Keratinocyte (primary cell): ENCODE measurements at regions not wholly inside any gene's neighbourhood (a gene's known extent, or its start where the extent isn't known, plus 50 kb on each side); places are given as distances from the start of the nearest gene placed in this dataset.

Source experiments
- DNase-seq: peaks from one replicate; pipeline ENCODE4 v3.0.0-alpha.2; 2011; ENCODE audit warnings: low read depth, missing footprints, low spot score
- FAIRE-seq: peaks from 2 replicates; lab custom pipeline; 2011; peaks lifted over from hg19 to GRCh38; lab: Jason Lieb, UNC
- H2AFZ ChIP-seq: 2 replicates; pipeline ENCODE4 v1.6.0; 2012; ENCODE audit warnings: low read length, control low read depth, inconsistent platforms; ENCODE audit not compliant: control insufficient read depth
- H3K27ac ChIP-seq: 2 replicates; pipeline ENCODE4 v1.5.1; 2011; ENCODE audit warnings: low read length; ENCODE audit not compliant: control insufficient read depth, insufficient read depth
- H3K27me3 ChIP-seq: 3 replicates; pipeline ENCODE4 v1.6.0; 2011; ENCODE audit warnings: low read length; ENCODE audit not compliant: control insufficient read depth, insufficient read depth; ENCODE audit errors: extremely low read depth
- H3K36me3 ChIP-seq, 2 experiments: 2 replicates in 1 of 2; 3 replicates in 1 of 2; pipeline ENCODE4 v1.5.1; 2011; ENCODE audit warnings: low read length in 2 of 2, mild to moderate bottlenecking in 1 of 2; ENCODE audit not compliant: control insufficient read depth in 2 of 2, insufficient read depth in 2 of 2; ENCODE audit errors: extremely low read depth in 1 of 2
- H3K4me1 ChIP-seq: 3 replicates; pipeline ENCODE4 v1.5.1; 2011; ENCODE audit warnings: low read length; ENCODE audit not compliant: control insufficient read depth, insufficient read depth; ENCODE audit errors: extremely low read depth
- H3K4me2 ChIP-seq: 3 replicates; pipeline ENCODE4 v1.6.0; 2011; ENCODE audit warnings: low read depth, low read length; ENCODE audit not compliant: control insufficient read depth, insufficient read depth; ENCODE audit errors: extremely low read depth
- H3K4me3 ChIP-seq, 3 experiments: fragments of 200-600 bp in 1 of 3; sonication (generic) in 1 of 3; 2 replicates in 2 of 3; 3 replicates in 1 of 3; pipeline ENCODE4 v1.5.1; 2011 to 2016; ENCODE audit warnings: low read length in 3 of 3, mild to moderate bottlenecking in 3 of 3, control low read depth in 2 of 3, inconsistent platforms in 1 of 3, low read depth in 1 of 3, mixed read lengths in 1 of 3, mixed run types in 1 of 3, moderate library complexity in 1 of 3; ENCODE audit not compliant: control insufficient read depth in 2 of 3, insufficient read depth in 2 of 3; ENCODE audit errors: extremely low read depth in 1 of 3
- H3K79me2 ChIP-seq: 2 replicates; pipeline ENCODE4 v1.6.0; 2012; ENCODE audit warnings: low read length; ENCODE audit not compliant: control insufficient read depth, insufficient read depth
- H3K9ac ChIP-seq: 3 replicates; pipeline ENCODE4 v1.6.0; 2011; ENCODE audit warnings: low read length; ENCODE audit not compliant: control insufficient read depth, insufficient read depth; ENCODE audit errors: extremely low read depth
- H3K9me1 ChIP-seq: 3 replicates; pipeline ENCODE4 v1.6.0; 2011; ENCODE audit warnings: low read length; ENCODE audit not compliant: control insufficient read depth, insufficient read depth; ENCODE audit errors: extremely low read depth
- H3K9me3 ChIP-seq: 2 replicates; pipeline ENCODE4 v1.5.1; 2012; ENCODE audit warnings: low read depth, low read length; ENCODE audit not compliant: control insufficient read depth
- H4K20me1 ChIP-seq: 3 replicates; pipeline ENCODE4 v1.6.0; 2011; ENCODE audit warnings: low read length; ENCODE audit not compliant: control insufficient read depth, insufficient read depth; ENCODE audit errors: extremely low read depth
- EZH2 ChIP-seq: IDR thresholded peaks from one replicate; pipeline ENCODE4 v1.6.1; 2012; ENCODE audit warnings: inconsistent platforms, mild to moderate bottlenecking, low read length, moderate library complexity
- dilution Hi-C: fragments of 300-500 bp; cut with MboI; formaldehyde crosslinking; loops from one replicate; pipeline ENCODE4 v1.7.0; 2020; ENCODE audit warnings: low sequenced_read_pairs; ENCODE audit not compliant: extremely low pct_ligation_motif_present
- TF ChIP-seq, protein P1 (sequence below), 3 experiments: IDR thresholded peaks in 1 of 3; conservative IDR thresholded peaks in 1 of 3; optimal IDR thresholded peaks in 1 of 3; 2 replicates in 2 of 3; 3 replicates in 1 of 3; pipeline versions ENCODE3 to v1.5.1; 2011; ENCODE audit warnings: low read length in 3 of 3, mild to moderate bottlenecking in 3 of 3, moderate library complexity in 2 of 3, control low read depth in 1 of 3, inconsistent platforms in 1 of 3; ENCODE audit not compliant: insufficient read depth in 2 of 3; ENCODE audit errors: extremely low read depth in 1 of 3

DNA sequence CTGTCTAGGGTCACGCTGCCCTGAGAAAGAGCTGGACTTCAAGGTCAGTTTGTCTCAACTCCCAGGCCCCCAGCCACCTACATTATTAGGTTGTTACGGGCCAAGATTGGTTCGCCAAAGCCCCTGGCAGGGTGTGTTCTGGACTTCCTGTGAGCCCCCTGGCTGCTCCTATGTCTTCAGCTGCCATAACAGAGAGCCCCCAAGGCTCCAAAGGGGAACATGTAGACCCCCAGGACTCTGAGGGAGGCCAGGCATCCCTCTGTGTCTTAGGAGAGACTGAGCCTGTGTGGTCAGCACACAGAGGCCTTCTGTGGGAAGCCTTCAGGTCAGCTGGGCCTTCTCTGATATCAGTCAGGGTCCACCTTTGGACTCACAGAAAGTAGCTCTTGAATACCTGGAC is 58.3 kb downstream of the INHBB start:
- H3K4me3 ChIP-seq, result no peak overlapping the region
- dilution Hi-C loops, result no loop called here
- H3K27ac ChIP-seq, result no peak overlapping the region
- FAIRE-seq (no peak), DNase-seq (no peak)
- no peak for TF ChIP-seq EZH2
- TF ChIP-seq, protein P1, sequence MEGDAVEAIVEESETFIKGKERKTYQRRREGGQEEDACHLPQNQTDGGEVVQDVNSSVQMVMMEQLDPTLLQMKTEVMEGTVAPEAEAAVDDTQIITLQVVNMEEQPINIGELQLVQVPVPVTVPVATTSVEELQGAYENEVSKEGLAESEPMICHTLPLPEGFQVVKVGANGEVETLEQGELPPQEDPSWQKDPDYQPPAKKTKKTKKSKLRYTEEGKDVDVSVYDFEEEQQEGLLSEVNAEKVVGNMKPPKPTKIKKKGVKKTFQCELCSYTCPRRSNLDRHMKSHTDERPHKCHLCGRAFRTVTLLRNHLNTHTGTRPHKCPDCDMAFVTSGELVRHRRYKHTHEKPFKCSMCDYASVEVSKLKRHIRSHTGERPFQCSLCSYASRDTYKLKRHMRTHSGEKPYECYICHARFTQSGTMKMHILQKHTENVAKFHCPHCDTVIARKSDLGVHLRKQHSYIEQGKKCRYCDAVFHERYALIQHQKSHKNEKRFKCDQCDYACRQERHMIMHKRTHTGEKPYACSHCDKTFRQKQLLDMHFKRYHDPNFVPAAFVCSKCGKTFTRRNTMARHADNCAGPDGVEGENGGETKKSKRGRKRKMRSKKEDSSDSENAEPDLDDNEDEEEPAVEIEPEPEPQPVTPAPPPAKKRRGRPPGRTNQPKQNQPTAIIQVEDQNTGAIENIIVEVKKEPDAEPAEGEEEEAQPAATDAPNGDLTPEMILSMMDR (optimal IDR thresholded peaks at IDR 0.05 in 1 of 3, IDR thresholded peaks at IDR 0.05 in 1 of 3, conservative IDR thresholded peaks at IDR 0.05 in 1 of 3; ENCODE audit: extremely low read depth in 1 of 3, insufficient read depth in 2 of 3, low read length in 3 of 3), result no peak
- H3K9me3 ChIP-seq, result no peaks in the 10 kb centered on the region
- no peak overlapping the region for H3K4me2 ChIP-seq
- H4K20me1 ChIP-seq, result no peaks in the 10 kb centered on the region
- H3K27me3 ChIP-seq, result peaks cover 15% of the 10 kb centered on the region
- H3K36me3 ChIP-seq, result no peaks in the 10 kb centered on the region
- no peaks in the 10 kb centered on the region for H3K4me1 ChIP-seq
- H3K9ac ChIP-seq, result no peak overlapping the region
- H2AFZ ChIP-seq, result no peak overlapping the region
- no peaks in the 10 kb centered on the region for H3K79me2 ChIP-seq
- no peaks in the 10 kb centered on the region for H3K9me1 ChIP-seq

DNA sequence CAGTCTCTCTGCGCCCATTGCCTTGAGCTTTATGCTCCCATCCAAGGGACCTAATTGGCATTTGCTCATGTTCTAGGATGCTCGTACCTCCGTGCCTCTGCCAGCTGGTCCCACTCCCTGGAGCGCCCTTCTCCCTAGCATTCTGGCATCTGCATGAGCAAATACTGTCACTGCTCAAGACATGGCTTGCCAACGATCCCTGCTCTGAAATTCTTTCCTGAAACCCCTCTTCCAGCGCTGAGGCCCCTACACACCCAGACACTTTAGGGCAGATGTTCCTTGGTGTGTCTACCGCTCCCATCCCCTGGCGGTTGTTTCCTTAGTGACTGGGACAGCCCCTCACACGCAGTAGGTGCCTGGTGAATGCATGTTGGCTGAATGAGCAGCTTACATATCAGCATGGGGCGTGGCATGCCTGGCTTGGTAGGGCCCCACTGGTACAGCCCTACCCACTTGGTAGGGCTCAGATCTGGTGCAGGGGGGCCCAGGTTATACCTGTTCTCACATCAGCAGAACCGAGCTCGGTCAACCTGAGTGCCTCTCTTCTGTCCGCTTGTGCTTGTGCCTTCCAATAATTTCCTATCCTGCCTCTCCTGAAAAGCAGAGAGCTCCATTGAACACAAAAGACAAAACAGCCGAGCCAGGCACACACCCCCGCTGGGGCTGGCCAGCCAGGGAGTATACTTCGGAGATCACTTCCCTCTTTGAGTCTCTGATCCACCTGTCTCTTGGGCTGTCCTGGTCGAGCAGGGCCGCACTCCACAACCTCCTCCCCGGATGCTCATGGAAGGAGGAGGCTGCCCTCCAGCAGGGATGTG is 59.2 kb downstream of the INHBB start:
- Histone ChIP-seq H3K9ac (no peak overlapping the region), H3K79me2 (no peaks in the 10 kb centered on the region), H3K36me3 (no peaks in the 10 kb centered on the region), H3K27ac (no peak overlapping the region), H3K27me3 (peaks cover 14% of the 10 kb centered on the region), H3K4me3 (no peak overlapping the region), H3K4me2 (no peak overlapping the region), H2AFZ (no peak overlapping the region), H3K9me1 (no peaks in the 10 kb centered on the region), H3K9me3 (peaks cover 3% of the 10 kb centered on the region), H3K4me1 (no peaks in the 10 kb centered on the region), H4K20me1 (no peaks in the 10 kb centered on the region)
- no peak for TF ChIP-seq EZH2
- TF ChIP-seq, protein P1 (optimal IDR thresholded peaks at IDR 0.05 in 1 of 3, IDR thresholded peaks at IDR 0.05 in 1 of 3, conservative IDR thresholded peaks at IDR 0.05 in 1 of 3; ENCODE audit: extremely low read depth in 1 of 3, insufficient read depth in 2 of 3, low read length in 3 of 3), result no peak
- no peak for DNase-seq
- FAIRE-seq, result no peak
- dilution Hi-C loops, result no loop called here
